Astrocyte (in vitro differentiated cells and primary cell): ENCODE measurements at regions not wholly inside any gene's neighbourhood (a gene's known extent, or its start where the extent isn't known, plus 50 kb on each side); places are given as distances from the start of the nearest gene placed in this dataset.

Source experiments
- DNase-seq: peaks from one replicate; pipeline ENCODE4 v3.0.0-alpha.2; 2010; ENCODE audit warnings: low read depth
- FAIRE-seq: peaks from 2 replicates; lab custom pipeline; 2011; peaks lifted over from hg19 to GRCh38; lab: Jason Lieb, UNC
- H2AFZ ChIP-seq: 2 replicates; pipeline ENCODE4 v1.6.0; 2012; ENCODE audit warnings: low read depth, low read length, inconsistent platforms
- H3K27ac ChIP-seq: 2 replicates; pipeline ENCODE4 v1.5.1; 2011; ENCODE audit warnings: low read depth, low read length, inconsistent platforms
- H3K27me3 ChIP-seq: 2 replicates; pipeline ENCODE4 v1.6.0; 2011; ENCODE audit warnings: low read length, inconsistent platforms; ENCODE audit not compliant: insufficient read depth
- H3K36me3 ChIP-seq: 2 replicates; pipeline ENCODE4 v1.5.1; 2011; ENCODE audit warnings: low read length, inconsistent platforms; ENCODE audit not compliant: insufficient read depth
- H3K4me1 ChIP-seq: 2 replicates; pipeline ENCODE4 v1.5.1; 2011; ENCODE audit warnings: low read length, inconsistent platforms; ENCODE audit not compliant: insufficient read depth
- H3K4me2 ChIP-seq: 2 replicates; pipeline ENCODE4 v1.6.0; 2012; ENCODE audit warnings: low read length, inconsistent platforms
- H3K4me3 ChIP-seq: 2 replicates; pipeline ENCODE4 v1.5.1; 2011; ENCODE audit warnings: low read depth, mild to moderate bottlenecking, low read length, inconsistent platforms; ENCODE audit not compliant: insufficient read depth
- H3K79me2 ChIP-seq: 2 replicates; pipeline ENCODE4 v1.6.0; 2012; ENCODE audit warnings: mild to moderate bottlenecking, low read length, inconsistent platforms; ENCODE audit not compliant: insufficient read depth
- H3K9ac ChIP-seq: 2 replicates; pipeline ENCODE4 v1.6.0; 2012; ENCODE audit warnings: mild to moderate bottlenecking, low read length, inconsistent platforms
- H3K9me3 ChIP-seq: 2 replicates; pipeline ENCODE4 v1.5.1; 2012; ENCODE audit warnings: low read depth, mild to moderate bottlenecking, low read length, inconsistent platforms; ENCODE audit not compliant: insufficient read depth
- H4K20me1 ChIP-seq: 2 replicates; pipeline ENCODE4 v1.6.0; 2012; ENCODE audit warnings: low read length, inconsistent platforms; ENCODE audit not compliant: insufficient read depth
- H3K27ac Mint-ChIP-seq: one replicate; pipeline ENCODE4 v1.8.0; 2021; ENCODE audit warnings: mild to moderate bottlenecking, mixed read lengths; ENCODE audit not compliant: unreplicated experiment
- H3K27me3 Mint-ChIP-seq: one replicate; pipeline ENCODE4 v1.8.0; 2021; ENCODE audit warnings: low read depth, mixed read lengths; ENCODE audit not compliant: unreplicated experiment
- H3K36me3 Mint-ChIP-seq: one replicate; pipeline ENCODE4 v1.8.0; 2021; ENCODE audit warnings: low read depth, mixed read lengths; ENCODE audit not compliant: unreplicated experiment
- H3K4me1 Mint-ChIP-seq: one replicate; pipeline ENCODE4 v1.8.0; 2021; ENCODE audit warnings: low read depth, mixed read lengths; ENCODE audit not compliant: unreplicated experiment
- H3K4me3 Mint-ChIP-seq: one replicate; pipeline ENCODE4 v1.8.0; 2021; ENCODE audit warnings: mild to moderate bottlenecking, moderate library complexity, mixed read lengths; ENCODE audit not compliant: unreplicated experiment
- H3K9me3 Mint-ChIP-seq: one replicate; pipeline ENCODE4 v1.8.0; 2021; ENCODE audit warnings: mild to moderate bottlenecking, mixed read lengths; ENCODE audit not compliant: unreplicated experiment
- EZH2 ChIP-seq: IDR thresholded peaks from 2 replicates; pipeline ENCODE4 v1.6.1; 2012; ENCODE audit warnings: mild to moderate bottlenecking, low read length, inconsistent platforms; ENCODE audit not compliant: insufficient read depth
- TF ChIP-seq, protein P1 (sequence below): IDR thresholded peaks from 2 replicates; pipeline ENCODE4 v1.5.1; 2011; ENCODE audit warnings: low read depth, mild to moderate bottlenecking, inconsistent platforms, low read length, moderate library complexity; ENCODE audit not compliant: insufficient read depth

DNA sequence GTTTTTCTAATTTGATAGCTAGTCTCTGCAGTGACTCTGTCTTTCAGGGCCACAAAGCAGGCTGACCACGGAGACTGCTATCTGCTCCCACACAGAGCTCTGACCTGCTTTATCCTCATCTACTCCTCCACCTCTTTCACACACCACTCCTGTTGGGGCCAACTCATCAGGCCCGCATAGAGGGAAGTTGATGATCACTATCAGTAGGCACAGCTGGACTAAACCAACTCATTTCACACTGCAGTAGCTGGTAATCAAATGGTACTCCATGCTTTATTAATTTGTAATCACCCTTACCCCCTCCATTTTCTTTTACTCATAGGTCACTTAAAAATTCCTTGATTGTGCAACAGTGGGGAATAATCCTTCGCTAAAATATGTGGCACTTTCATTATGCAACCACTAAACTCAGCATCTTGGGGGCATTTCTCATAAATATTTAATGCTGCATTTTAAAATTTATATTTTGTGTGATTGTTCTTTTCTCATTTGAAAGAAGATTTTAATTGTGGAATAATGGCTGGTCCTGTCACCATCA, 249.8 kb upstream of the GCFC2 start:
- Histone ChIP-seq H3K27ac (no peak overlapping the region), H4K20me1 (no peaks in the 10 kb centered on the region), H2AFZ (no peak overlapping the region), H3K79me2 (no peaks in the 10 kb centered on the region), H3K27me3 (no peaks in the 10 kb centered on the region), H3K4me2 (no peak overlapping the region), H3K36me3 (no peaks in the 10 kb centered on the region), H3K9ac (no peak overlapping the region), H3K4me1 (no peaks in the 10 kb centered on the region), H3K4me3 (no peak overlapping the region), H3K9me3 (no peaks in the 10 kb centered on the region)
- Mint-ChIP-seq H3K4me3 (no peak overlapping the region), H3K4me1 (peaks cover 8% of the 10 kb centered on the region), H3K9me3 (no peaks in the 10 kb centered on the region), H3K27me3 (no peaks in the 10 kb centered on the region), H3K27ac (no peak overlapping the region), H3K36me3 (no peaks in the 10 kb centered on the region)
- DNase-seq (no peak), FAIRE-seq (no peak)
- TF ChIP-seq, protein P1, sequence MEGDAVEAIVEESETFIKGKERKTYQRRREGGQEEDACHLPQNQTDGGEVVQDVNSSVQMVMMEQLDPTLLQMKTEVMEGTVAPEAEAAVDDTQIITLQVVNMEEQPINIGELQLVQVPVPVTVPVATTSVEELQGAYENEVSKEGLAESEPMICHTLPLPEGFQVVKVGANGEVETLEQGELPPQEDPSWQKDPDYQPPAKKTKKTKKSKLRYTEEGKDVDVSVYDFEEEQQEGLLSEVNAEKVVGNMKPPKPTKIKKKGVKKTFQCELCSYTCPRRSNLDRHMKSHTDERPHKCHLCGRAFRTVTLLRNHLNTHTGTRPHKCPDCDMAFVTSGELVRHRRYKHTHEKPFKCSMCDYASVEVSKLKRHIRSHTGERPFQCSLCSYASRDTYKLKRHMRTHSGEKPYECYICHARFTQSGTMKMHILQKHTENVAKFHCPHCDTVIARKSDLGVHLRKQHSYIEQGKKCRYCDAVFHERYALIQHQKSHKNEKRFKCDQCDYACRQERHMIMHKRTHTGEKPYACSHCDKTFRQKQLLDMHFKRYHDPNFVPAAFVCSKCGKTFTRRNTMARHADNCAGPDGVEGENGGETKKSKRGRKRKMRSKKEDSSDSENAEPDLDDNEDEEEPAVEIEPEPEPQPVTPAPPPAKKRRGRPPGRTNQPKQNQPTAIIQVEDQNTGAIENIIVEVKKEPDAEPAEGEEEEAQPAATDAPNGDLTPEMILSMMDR, result no peak
- no peak for TF ChIP-seq EZH2

DNA sequence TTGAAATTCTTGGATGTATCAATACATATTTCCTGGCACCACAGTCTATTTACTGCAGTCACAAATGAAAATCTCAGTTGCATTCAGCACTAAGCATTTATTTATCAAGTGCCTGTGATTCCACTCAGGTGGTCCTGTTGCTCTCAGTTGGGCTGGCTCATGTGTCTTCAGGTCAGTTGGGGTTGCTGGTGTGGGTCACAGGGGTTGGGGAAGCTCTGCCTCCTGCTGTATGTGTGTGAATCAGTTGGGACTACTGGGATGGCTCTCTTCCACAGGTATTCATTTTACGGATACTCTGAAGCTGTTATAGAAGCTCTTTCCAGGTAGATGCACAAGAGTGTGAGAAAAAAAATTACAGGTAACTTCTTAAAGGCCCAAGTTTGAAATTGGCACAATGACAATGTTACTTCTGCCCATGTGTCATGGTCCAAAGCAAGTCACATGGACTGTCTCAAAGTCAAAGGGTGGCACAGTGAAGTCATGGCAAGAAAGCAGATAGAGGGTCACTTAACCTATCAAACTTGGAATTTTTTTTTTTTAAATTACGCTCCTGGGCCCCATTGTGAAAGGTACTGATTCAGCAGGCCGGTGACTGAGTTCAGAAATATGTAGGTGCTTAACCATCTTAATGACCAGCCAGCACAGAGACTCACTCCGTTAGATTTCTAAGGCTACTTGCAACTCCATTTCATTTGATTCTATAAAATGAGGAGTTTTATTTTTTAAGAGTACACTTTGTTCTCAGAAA, 249.2 kb upstream of the GCFC2 start:
- no peaks in the 10 kb centered on the region for H3K9me3 ChIP-seq
- no peaks in the 10 kb centered on the region for H3K36me3 ChIP-seq
- Mint-ChIP-seq H3K27me3 (no peaks in the 10 kb centered on the region), H3K36me3 (no peaks in the 10 kb centered on the region), H3K9me3 (no peaks in the 10 kb centered on the region), H3K4me1 (peaks cover 8% of the 10 kb centered on the region), H3K4me3 (no peak overlapping the region), H3K27ac (no peak overlapping the region)
- H3K4me1 ChIP-seq, result no peaks in the 10 kb centered on the region
- no peak overlapping the region for H3K9ac ChIP-seq
- no peak for FAIRE-seq
- no peak overlapping the region for H3K4me3 ChIP-seq
- no peaks in the 10 kb centered on the region for H3K79me2 ChIP-seq
- H3K27me3 ChIP-seq, result no peaks in the 10 kb centered on the region
- no peak overlapping the region for H2AFZ ChIP-seq
- no peak for DNase-seq
- H3K27ac ChIP-seq, result no peak overlapping the region
- no peaks in the 10 kb centered on the region for H4K20me1 ChIP-seq
- TF ChIP-seq, protein P1, result no peak
- TF ChIP-seq EZH2, result no peak
- no peak overlapping the region for H3K4me2 ChIP-seq

DNA sequence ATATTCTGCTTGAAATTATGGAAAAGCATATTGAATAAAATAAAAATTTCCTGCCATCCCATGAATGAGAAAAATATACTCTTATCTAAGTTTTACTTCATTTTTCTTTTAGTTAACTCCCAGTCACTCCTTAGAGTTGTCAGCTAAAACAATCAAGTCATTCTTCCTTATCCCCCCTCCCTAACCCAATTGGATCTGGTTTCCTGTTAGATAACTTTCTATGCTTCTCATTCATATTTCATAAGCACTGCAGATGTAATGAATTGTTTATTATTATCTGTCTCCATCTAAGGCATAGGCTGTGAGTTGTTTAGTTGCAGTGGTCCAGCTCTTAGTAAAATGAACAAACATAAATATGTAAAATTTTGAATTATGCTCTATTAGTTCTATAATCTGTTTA, 244.0 kb upstream of the GCFC2 start:
- Histone ChIP-seq H3K4me1 (no peaks in the 10 kb centered on the region), H4K20me1 (no peaks in the 10 kb centered on the region), H3K36me3 (no peaks in the 10 kb centered on the region), H3K27me3 (no peaks in the 10 kb centered on the region), H3K4me3 (no peak overlapping the region), H3K9ac (no peak overlapping the region), H3K27ac (no peak overlapping the region), H3K79me2 (no peaks in the 10 kb centered on the region), H3K4me2 (no peak overlapping the region), H2AFZ (no peak overlapping the region), H3K9me3 (no peaks in the 10 kb centered on the region)
- Mint-ChIP-seq H3K4me1 (no peaks in the 10 kb centered on the region), H3K27me3 (no peaks in the 10 kb centered on the region), H3K27ac (no peak overlapping the region), H3K4me3 (no peak overlapping the region), H3K9me3 (no peaks in the 10 kb centered on the region), H3K36me3 (no peaks in the 10 kb centered on the region)
- DNase-seq (no peak), FAIRE-seq (no peak)
- TF ChIP-seq, protein P1, result no peak
- no peak for TF ChIP-seq EZH2
